ENCODE measurements at regions not wholly inside any gene's neighbourhood (a gene's known extent, or its start where the extent isn't known, plus 50 kb on each side); places are given as distances from the start of the nearest gene placed in this dataset.
"Not testable (repeated sequence)": the region's sequence is repeated elsewhere in the genome, so short reads cannot be mapped to it uniquely, and the experiment has no call there.

- TF ChIP-seq, protein P1, sequence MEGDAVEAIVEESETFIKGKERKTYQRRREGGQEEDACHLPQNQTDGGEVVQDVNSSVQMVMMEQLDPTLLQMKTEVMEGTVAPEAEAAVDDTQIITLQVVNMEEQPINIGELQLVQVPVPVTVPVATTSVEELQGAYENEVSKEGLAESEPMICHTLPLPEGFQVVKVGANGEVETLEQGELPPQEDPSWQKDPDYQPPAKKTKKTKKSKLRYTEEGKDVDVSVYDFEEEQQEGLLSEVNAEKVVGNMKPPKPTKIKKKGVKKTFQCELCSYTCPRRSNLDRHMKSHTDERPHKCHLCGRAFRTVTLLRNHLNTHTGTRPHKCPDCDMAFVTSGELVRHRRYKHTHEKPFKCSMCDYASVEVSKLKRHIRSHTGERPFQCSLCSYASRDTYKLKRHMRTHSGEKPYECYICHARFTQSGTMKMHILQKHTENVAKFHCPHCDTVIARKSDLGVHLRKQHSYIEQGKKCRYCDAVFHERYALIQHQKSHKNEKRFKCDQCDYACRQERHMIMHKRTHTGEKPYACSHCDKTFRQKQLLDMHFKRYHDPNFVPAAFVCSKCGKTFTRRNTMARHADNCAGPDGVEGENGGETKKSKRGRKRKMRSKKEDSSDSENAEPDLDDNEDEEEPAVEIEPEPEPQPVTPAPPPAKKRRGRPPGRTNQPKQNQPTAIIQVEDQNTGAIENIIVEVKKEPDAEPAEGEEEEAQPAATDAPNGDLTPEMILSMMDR (IDR thresholded peaks at IDR 0.05; ENCODE audit: low read depth, low read length, missing control alignments), result no peak
- no peak overlapping the region for H3K4me3 ChIP-seq (replicated peaks; ENCODE audit: low read depth, low read length)
- DNase-seq (ENCODE audit: extremely low read depth, low read depth), result no peak
These were observed 436.1 kb downstream of the XYLT1 start for GRCh38 chr16:17034477-17035252.

DNA sequence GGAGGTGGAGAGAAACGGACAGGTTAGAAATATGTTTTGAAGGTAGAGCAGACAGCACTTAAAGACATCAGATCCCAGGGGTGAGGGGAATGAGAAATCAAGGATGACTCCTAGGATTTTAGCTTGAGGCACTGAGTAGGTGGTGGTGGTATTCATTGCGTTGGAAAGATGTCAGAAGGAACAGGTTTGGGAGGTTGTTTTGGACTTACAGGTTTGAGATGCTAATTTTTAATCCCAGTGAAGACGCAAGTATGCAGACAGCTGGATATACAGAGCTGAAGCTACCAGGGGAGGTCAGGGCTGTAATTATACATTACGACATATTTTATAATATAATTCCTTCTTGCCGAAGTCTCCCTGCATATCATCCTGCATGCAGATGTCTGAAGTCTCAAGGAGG, 433.3 kb downstream of the XYLT1 start:
- no peak overlapping the region for H3K4me3 ChIP-seq (replicated peaks; ENCODE audit: low read depth, low read length)
- TF ChIP-seq, protein P1 (IDR thresholded peaks at IDR 0.05; ENCODE audit: low read depth, low read length, missing control alignments), result no peak
- no peak for DNase-seq (ENCODE audit: extremely low read depth, low read depth)

GRCh38 chr16:17038415-17038814, 432.3 kb downstream of the XYLT1 start:
- TF ChIP-seq, protein P1 (IDR thresholded peaks at IDR 0.05; ENCODE audit: low read depth, low read length, missing control alignments), result no peak
- no peak for DNase-seq (ENCODE audit: extremely low read depth, low read depth)

GRCh38 chr16:17049109-17049508, 421.7 kb downstream of the XYLT1 start:
- not testable (repeated sequence) for H3K4me3 ChIP-seq (replicated peaks; ENCODE audit: low read depth, low read length); DNase-seq (ENCODE audit: extremely low read depth, low read depth)

More at GRCh38 chr16:17038415-17038814, 432.3 kb downstream of the XYLT1 start:
- H3K4me3 ChIP-seq (replicated peaks; ENCODE audit: low read depth, low read length), result no peak overlapping the region

GRCh38 chr16:17050468-17050867, 420.3 kb downstream of the XYLT1 start:
- TF ChIP-seq, protein P1 (IDR thresholded peaks at IDR 0.05; ENCODE audit: low read depth, low read length, missing control alignments), result no peak
- no peak overlapping the region for H3K4me3 ChIP-seq (replicated peaks; ENCODE audit: low read depth, low read length)
- no peak for DNase-seq (ENCODE audit: extremely low read depth, low read depth)
